Stimulated activated CD4-positive, alpha-beta T cell treated with anti-CD3 and anti-CD28 coated beads, Interleukin-2, amount 100 ng/mL, for 48 hours (primary cell): ENCODE measurements at regions not wholly inside any gene's neighbourhood (a gene's known extent, or its start where the extent isn't known, plus 50 kb on each side); places are given as distances from the start of the nearest gene placed in this dataset.
"Not testable (repeated sequence)": the region's sequence is repeated elsewhere in the genome, so short reads cannot be mapped to it uniquely, and the experiment has no call there.

Experiments
- DNase-seq, 2 donors: peaks; one replicate each; pipeline ENCODE4 v3.0.0-alpha.2; 2020

- DNase-seq = no peak
Measured at GRCh38 chr4:40681600-40681999, 51.9 kb upstream of the RBM47 start.

DNA sequence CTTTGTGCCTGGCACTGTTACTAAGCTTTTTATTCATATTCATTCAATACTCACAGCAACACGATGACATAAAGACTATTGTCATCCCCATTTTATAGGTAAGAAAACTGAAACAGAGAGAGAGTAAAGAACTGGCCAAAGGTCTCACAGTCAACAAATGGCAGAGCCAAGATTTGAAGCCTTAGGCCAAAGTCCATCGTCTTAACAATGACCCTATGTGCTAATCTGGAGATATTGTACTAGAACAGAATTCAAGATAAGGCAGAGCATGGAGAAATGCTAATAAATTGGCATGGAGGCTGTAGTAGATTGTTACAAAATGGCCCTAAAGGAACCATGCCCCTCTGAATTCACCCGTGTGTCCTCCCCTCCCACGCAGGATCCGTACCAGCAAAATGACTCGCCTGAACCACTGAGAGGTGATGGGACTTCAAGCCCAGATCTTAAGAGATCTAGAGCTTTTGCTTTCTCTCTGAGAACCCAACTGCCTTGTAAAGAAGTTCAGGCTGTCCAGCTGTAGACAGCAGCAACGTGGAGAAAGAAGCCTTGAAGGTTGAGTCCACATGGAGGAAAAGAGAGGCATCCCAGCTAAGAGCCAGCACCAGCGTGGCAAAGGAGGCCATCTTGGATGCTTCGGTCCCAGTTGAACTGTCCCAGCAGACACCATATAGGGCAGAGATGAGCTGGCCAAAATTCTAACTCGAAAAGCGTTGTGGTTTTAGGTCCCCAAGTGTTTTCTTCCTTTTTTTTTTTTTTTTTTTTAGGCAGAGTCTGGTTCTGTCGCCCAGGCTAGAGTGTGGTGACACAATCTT, 52.8 kb upstream of the RBM47 start:
- DNase-seq = no peak

DNA sequence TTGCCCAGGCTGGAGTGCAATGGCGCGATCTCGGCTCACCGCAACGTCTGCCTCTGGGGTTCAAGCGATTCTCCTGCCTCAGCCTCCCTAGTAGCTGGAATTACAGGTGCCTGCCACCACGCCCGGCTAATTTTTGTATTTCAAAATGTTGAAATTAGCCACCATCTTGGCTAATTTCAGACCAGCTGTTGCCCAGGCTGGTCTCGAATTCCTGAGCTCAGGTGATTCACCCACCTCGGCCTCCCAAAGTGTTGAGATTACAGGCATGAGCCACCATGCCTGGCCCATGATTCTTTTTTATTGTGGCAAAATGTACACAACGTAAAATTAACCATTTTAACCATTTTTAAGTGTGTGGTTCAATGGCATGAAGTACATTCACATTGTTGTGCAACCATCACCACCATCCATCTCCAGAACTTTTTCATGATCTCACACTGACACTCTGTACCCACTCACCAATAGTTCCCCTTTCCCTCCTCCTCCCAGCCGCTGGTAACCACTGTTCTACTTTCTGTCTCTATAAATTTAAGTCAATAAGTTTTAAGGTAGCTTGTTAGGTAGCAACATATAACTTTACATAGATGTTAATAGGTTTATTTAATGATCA, 54.0 kb upstream of the RBM47 start:
- not testable (repeated sequence) for DNase-seq

GRCh38 chr4:40684404-40684803, 54.7 kb upstream of the RBM47 start:
- no peak for DNase-seq

DNA sequence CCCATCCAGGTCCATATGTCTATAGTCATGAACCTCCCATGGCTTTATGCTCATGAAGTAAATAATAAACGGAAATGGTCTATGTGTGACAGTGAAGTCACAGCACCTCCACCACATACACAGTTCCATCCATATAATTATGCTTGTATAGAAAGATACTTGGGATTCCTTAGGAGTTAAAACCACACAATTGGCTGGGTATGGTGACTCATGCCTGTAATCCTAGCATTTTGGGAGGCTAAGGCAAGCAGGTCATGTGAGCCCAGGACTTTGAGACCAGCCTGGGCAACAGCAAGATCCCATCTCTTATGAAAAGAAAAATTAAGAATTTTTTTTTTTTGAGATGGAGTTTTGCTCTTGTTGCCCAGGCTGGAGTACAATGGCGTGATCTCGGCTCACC, 55.6 kb upstream of the RBM47 start:
- DNase-seq = no peak

DNA sequence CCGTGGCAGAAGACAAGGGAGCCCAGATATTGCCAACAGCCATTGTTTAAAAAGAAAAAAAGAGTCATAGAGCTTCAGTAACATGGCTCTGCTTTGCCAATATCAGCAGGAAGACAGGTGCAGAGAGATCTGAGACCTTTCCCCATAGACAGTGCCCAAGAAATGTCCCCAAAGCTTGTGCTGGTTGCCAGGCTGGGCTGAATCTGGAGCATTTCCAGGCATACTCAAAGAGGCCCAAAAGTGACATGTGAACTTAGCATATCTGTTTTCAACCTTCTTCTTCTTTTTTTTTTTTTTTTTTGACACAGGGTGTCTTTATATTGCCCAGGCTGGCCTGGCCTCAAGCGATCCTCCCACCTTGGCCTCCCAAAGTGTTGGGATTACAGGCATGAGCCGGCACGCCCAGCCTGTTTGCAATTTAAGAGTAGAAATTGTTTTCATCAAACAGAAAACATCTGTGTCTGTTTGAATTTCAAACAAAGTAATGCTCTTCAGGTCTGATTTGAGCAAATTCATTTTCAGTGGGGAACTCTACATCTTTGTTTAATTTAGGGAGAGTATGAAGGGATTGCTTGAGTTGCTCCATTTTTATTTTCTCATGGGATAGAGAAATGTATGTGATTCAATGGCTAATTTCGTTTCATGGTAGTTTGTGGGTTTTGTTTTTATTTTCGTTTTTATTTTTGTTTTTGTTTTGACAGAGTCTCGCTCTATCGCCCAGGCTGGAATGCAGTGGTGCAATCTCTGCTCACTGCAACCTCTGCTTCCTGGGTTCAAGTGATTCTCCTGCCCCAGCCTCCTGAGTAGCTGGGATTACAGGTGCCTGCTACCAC, 56.6 kb upstream of the RBM47 start:
- DNase-seq = no peak

DNA sequence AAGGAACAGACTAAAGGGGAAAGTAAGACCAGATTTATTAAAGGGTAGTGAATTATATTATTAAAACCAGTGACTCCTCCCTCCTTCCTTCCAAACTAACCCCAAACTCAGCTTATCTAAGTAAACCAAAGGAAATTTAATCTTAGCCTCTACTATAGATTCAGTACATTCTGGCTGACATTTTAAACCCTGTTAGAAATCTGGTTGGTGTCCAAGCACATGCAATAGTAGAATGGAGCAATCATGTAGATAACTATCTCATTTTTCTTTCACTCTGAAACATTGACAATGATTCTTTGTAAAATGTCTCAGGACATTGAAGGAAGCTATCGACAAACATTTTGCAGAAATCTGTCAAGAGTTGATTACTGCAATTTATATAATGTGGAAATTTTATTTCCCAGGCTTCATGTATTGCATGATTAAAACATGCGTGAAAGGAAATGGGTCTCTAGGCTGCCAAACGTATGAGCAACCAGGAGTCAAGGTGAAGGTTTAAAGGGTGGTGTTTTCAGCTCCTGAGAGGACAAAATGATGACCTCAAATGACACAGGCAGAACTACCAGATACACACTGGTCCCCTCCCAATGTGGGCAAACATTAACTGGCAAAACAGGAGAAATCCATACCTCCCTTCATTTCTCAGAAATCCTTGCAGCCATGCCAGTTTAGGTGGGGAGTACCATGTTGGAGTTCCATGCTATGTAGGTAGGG, 58.2 kb upstream of the RBM47 start:
- DNase-seq = no peak

DNA sequence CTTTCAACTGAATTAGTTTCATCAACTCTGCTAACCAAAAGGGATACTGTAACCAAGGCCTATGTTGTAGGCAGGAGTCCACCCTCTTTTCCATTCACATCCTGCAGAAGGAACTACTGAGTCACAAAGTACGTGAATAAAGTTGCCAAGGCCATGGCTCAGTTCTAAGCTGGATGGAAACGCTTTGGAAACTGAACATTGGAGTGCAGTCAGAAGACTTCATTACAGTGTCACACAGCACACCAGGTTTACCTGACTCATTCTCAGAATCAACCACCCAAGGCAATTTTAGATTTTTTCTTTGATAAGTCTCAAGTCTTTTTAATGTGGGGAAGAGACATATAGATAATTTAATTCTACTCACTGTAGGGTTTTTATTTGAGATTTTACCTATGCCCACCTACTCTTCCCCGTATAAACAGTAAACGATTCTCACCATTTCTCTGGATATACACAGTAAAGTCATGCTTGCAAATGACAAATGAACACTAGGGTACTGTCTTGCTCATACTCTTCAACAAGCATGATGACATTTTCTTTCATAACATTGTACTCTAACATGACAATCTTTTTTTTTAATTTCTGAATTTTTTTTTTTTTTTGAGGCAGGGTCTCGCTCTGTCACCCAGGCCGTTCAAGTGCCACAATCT, 58.9 kb upstream of the RBM47 start:
- DNase-seq = peak in 1 of 2 donors; percentile 33

DNA sequence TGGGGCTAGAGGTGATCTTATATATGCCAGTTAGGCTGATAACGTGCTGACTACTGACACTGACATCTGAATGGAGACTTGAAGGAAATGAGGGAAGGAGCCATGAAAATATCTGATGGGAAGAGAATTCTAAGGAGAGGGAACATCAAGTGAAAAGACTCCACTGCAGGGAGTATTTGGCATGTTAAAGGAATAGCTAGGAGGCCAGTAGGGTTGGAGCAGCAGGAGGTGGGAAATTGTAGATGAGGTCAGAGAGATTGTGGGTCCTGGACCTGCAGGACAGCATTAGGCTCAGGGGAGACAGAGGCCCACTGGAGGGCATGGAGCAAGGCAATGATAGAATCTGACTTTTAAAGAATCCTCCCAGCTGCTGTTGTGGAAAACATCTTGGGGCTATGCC, 55.8 kb upstream of the NSUN7 start:
- DNase-seq = no peak

- DNase-seq = not testable (repeated sequence)
Measured at GRCh38 chr4:40697476-40697875, 52.3 kb upstream of the NSUN7 start.

DNA sequence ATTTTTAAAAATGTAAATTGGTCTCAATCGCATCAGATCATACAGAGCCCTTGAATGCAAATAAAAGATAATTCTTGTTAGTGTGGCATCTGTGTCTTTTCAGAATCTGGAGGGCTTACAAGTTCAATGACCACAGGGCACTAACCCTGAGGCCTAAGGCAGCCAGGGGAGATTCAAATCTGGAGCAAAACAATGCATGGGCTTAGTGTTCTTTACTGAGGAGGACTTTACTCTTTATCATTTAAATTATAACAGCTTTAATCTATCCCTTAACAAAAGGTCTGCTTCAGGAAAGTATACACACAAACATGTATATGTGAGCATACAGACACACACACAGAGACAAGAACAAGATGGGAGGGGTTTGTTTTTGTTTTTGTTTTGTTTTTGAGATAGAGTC, 51.0 kb upstream of the NSUN7 start:
- DNase-seq = no peak

- DNase-seq = no peak
Measured at GRCh38 chr4:40699648-40700047, 50.1 kb upstream of the NSUN7 start.
